Inflammatory macrophage (primary cell): ENCODE measurements at regions not wholly inside any gene's neighbourhood (a gene's known extent, or its start where the extent isn't known, plus 50 kb on each side); places are given as distances from the start of the nearest gene placed in this dataset.

Experiments used
- DNase-seq, 2 donors: peaks; one replicate each; pipeline ENCODE4 v3.0.0-alpha.2; 2020 to 2022

- no peak for DNase-seq
Measured at GRCh38 chr12:105935981-105936380, 202.8 kb downstream of the NUAK1 start.

DNA sequence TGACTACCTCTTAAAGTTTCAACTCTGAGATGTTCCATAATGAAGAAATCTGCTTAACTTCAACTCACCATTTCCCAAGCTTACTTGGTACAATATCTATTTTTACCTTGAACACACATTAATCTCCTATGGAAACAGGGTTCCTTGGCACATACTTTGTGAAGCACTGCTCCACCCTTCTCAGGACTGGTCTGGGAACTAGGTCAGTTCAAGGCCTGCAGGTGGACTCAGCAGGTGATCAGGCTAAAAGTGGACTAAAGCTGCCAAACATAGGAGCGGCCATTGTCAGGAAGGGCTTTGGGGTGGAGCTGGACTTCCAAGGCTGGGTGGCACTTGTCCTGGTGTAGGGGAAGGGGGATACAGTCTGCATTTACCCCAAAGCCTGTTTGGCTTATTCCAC lies 202.3 kb downstream of the NUAK1 start:
- no peak for DNase-seq

- no peak for DNase-seq
Measured at GRCh38 chr12:105937009-105937408, 201.7 kb downstream of the NUAK1 start.

DNA sequence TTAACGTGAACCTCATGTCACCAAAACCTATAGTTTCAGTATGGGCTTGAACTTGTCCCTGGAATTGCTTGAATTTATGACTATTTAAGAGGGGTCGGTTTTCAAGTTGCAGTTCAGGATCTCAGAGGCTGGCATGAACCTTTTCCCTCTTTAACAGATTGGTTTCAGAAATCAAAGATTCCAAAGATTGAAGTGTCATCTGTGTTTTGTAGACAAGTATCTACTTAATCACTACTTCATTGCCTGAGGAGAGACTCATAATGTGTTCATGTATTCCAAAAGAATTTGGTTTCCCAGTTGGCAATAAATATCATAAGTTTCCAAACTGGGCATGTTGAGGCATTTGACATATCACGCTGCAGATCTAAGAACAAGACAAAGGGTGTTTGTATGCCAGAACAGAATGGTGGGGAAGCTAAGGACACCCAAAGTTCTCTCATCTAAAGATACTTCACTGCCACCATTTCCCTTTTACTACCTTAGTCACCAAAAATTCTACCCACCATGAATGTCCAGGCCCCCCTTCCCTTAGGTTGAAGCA lies 199.5 kb downstream of the NUAK1 start:
- no peak for DNase-seq

DNA sequence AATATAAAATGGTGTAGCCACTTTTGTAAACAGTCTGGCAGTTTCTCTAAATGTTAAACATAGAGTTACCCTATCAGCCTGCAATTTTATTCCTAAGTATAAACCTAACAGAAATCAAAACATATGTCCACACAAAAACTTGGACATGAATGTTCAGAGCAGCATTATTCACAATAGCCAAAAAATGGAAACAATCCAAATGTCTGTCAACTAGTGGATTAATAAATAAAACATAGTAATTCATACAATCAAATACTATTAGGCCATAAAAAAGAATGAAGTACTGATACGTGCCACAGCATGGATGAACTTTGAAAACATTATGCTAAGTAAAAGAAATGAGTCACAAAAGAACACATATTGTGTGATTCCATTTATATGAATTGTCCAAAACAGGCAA lies 196.5 kb downstream of the NUAK1 start:
- no peak for DNase-seq

- no peak for DNase-seq
Measured at GRCh38 chr12:105943525-105943924, 195.2 kb downstream of the NUAK1 start.

DNA sequence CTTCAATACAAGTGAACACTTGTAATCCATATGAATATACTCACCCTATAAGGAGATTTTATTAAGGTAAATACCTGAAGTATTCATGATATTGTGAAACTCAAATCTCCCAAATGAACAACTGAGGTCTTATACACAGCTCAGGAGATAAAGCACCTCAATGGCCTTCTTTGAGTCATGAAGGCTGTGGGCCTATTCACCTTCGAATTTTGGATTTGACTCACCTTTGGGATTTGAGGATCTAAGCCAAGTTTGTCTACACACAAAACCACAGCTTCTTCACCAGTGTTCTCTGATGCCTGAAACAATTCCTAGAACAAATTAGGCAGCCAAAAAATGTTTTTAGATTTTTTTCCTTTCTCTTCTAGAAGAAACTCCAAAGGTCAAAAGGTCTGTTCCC lies 194.1 kb downstream of the NUAK1 start:
- no peak for DNase-seq

DNA sequence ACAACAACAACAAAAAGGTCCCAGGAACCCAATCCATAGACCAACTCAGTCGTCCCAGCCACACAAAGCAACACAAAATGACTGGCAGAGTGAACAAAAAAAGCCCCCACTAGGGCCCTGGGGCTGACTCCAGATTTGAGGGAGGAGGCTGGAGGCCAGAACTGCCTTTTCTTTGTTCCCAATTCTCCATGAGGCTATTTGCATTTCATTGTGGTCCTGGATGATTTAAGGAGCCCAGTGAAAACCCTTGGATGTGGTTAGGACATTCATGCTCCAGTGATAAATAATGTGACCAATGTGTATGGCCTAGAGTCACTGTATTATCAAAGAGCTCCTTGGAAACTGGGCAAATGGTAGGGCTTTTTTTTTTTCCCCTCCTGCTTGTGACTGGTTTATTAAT lies 192.9 kb downstream of the NUAK1 start:
- DNase-seq: no peak

GRCh38 chr12:105946493-105946901 lies 192.3 kb downstream of the NUAK1 start:
- no peak for DNase-seq

DNA sequence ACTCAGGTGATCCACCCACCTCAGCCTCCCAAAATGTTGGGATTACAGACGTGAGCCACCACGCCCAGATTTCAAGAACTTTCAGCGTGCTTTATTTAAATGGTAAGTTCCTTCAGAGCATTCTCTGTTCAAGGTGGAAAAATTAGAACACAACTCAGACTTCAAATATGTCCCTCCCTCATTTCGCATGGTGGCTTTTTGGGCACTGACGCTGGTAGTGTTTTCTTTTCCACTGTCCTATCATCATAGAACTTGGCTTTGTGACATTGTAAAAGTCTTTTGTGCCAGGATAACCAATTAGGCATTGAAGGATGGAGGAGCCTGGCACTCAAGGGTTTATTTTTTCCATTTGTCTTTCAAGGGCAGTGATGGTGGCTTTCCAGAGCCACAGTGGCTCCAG lies 190.8 kb downstream of the NUAK1 start:
- no peak for DNase-seq

DNA sequence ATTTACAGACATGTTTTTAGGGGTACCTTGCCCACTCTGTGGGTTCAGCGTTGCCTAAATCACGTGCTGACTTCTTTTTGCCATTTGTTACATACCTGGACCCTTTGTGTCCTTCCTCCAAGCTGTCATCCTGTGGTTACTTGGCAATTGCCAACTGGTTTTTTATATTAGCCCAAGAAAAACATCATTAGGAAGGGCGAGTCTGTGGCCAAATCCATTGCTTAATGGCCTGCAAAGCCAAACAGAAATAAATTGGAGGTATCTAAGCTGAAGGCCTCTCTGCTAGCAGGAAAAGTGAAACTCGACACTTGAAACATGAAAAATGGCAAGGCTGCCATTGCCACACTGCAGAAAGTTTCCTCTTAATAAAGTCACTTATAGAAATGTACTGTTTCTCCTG lies 190.4 kb downstream of the NUAK1 start:
- no peak for DNase-seq

DNA sequence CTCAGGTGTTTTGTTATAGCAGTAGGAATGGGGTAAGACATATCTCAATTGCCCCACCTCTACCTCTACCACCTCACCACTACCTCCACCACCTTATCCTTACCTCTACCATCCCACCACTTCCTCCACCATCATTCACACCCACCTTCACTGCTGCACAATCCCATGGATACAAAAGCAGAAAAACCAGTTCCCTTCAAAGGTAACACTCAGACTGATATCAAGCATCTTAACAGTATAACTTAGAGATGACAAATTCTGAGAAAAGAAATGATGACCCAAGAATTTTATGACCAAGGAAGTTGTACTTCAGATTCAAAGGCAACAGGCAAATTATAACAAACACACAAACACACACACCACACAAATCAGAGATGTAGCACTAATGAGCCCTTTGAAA lies 189.4 kb downstream of the NUAK1 start:
- no peak for DNase-seq

DNA sequence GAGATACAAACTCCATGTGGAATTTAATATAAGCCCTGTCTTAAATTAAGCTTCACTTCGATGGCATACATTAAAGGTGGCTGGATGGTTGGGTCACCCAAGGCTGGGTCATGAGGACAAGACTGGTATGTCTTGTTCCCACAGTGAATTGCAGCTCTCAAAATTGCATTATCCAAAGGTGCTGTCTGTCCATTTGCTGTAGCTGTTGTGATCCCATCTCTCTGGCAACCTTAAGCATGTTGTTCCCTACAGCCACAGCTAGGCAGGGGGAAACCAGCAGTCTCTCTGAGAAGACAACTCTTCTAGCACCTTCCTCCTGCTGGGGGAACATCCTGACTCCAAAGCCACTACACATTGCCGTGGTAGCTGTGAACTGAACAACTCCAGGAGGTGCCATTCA lies 187.0 kb downstream of the NUAK1 start:
- no peak for DNase-seq

GRCh38 chr12:105954951-105955931 lies 183.5 kb downstream of the NUAK1 start:
- DNase-seq: no peak

GRCh38 chr12:105955976-105956375 lies 182.8 kb downstream of the NUAK1 start:
- DNase-seq: no peak

- no peak for DNase-seq
Measured at GRCh38 chr12:105956662-105957457, 181.9 kb downstream of the NUAK1 start.

DNA sequence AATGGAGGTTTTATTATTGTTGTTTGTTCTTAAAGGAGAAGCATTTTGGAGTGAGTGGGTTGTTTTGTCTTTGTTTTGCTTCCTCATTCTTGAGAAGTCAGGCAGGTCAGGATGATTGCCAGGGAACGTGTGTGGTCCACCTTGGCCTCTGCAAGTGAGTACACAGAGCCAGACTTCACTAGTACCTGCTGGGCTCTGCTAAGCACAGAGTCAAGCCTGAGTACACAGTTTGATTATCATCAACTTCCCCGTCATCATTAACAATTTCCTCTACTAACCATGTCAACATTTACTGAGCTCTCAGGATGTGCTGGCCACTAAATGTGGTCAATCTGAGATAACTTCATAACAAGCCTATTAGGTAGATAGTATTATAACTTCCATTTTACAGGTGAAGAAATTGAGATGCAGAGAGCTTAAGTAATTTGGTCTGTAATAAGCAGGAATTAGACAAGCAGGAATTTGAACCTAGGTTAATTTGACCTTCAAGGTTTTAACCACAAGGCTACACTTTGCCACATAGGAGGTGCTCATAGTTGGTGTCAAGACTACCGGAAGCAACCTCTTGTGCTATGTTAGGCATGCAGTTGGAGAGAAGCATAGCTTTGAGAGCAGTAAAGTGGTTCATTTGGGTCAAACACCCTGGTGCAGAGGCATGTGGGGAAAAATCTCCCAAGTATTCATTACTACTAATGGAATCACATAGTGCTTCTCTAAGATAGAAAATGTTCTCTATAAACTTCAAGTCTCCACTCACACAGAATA lies 178.3 kb downstream of the NUAK1 start:
- no peak for DNase-seq

- no peak for DNase-seq
Measured at GRCh38 chr12:105961821-105962671, 176.7 kb downstream of the NUAK1 start.

DNA sequence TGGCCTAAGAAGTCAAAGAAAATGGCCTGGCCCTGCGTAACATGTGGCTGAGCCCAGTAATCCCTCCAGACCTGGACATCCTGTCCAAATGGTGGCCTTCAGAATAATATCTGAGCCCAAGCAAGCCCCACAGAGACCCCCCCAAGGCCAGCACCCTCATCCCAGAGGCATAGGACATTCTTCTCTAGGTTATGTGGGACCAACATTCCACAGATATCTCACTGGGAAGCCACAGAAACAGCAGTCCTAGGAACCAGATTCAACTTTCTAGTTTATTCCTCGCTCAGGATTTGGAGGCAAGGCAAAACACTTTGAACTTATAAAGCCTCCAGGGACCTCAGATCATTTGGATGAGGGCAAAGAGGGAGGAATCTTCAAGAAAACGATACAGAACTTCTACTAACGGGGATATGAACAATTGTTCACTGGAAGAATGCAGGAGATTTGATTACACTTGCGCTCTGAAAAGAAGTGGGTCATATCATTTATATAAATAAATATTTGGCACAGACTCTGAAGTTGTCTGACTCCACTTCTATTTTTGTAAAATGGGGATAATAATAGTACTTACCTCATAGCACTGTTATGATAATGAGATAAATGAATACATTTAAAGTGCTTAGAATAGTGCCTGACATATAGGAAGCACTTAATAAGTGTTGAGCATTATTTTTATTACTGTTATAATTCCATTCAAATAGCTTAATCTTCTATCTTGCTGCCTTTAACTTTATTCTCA lies 171.5 kb downstream of the NUAK1 start:
- DNase-seq: no peak

- no peak for DNase-seq
Measured at GRCh38 chr12:105968025-105968424, 170.7 kb downstream of the NUAK1 start.

- no peak for DNase-seq
Measured at GRCh38 chr12:105970885-105971284, 167.9 kb downstream of the NUAK1 start.
